ENCODE measurements at regions not wholly inside any gene's neighbourhood (a gene's known extent, or its start where the extent isn't known, plus 50 kb on each side); places are given as distances from the start of the nearest gene placed in this dataset.
"Not testable (repeated sequence)": the region's sequence is repeated elsewhere in the genome, so short reads cannot be mapped to it uniquely, and the experiment has no call there.

DNA sequence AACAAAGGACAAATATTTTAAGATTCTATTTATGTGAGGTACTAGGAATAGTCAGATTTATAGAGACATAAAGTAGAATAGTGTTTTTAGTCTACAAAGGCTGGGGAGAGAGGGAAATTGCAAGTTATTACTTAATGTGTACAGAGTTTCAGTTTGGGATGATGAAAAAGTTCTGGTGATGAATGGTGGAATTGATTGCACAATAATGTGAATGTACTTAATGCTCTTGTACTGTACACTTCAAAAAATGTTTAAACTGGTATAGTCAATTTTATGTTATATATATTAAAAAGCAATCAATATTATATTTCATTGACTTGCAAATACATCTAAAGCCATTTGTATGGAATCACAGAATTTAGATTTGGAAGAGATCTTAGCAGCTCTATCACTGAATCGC, 213.4 kb downstream of the PPP1R3A start:
- DNase-seq = no peak

DNA sequence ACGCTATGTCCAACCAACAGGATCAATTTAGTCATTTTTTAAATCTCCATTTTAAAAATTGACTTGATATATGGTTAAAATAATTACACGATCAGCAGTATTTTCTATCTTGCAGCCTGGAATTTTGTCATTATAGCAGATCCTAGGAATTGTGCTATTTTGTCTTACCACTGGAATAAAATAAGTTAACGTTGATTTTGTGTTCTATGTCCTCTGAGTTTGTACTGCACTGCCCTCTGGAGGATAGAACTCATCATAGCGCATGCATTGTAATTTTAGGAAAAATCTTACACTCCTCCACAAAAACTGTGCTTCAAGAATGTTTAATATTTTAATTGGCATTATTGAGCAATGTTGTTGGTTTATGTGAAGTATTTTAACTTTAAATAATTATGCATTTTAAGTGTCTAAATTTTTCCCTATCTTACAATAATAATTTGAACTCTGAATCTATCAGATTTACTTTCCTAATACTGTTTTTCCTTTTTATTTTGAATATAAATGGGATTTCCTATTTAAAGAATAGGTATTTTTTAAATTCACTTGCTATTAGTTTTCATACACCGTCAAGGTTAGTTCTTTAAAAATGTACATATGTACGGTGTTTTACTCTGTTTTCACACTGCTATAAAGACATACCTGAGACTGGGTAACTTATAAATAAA, 220.1 kb downstream of the PPP1R3A start:
- no peak for DNase-seq

- DNase-seq = no peak
Measured at GRCh38 chr7:113694149-113694548, 224.7 kb downstream of the PPP1R3A start.

DNA sequence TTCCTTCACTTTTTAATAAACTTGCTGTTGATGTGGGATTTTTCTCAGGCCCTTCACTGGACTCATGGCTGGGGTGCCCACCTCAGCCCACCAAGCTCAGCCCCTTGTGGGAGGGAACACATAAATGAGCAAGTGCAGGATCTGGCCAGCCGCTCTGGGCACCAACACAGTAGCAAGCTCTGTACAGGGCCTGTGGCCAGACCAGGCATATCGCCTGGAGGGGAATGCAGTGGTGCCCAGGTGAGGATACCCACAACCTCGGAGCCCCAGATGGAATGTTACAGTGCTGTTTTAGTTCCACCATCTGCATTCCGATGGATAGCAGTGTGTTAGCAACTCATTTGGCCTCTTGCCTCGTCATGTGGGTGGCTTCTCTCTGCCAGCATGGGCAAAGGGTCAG, 234.6 kb downstream of the PPP1R3A start:
- DNase-seq = no peak

- DNase-seq = no peak
Measured at GRCh38 chr7:113677811-113678210, 241.0 kb downstream of the PPP1R3A start.

- DNase-seq = no peak
Measured at GRCh38 chr7:113664867-113665266, 253.9 kb downstream of the PPP1R3A start.

DNA sequence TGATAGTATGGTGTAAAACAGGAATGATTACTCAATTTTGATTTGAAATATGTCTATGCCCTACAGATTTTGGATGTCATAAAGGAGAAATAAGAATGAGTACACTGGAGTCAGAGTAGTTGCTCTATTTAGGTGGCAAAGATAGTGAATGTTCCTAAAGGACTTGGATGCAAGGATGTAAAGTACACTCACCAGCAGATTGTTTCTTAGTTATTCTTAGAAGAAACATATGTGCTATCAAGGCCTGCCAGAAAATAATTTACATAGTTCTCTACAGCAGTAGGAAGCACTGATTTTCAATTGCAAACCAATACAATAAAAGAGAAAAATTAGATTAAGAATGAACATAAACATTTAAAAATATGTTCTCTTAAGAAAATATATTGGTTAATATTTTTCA, 259.4 kb downstream of the PPP1R3A start:
- no peak for DNase-seq

GRCh38 chr7:113657603-113658002, 261.2 kb downstream of the PPP1R3A start:
- DNase-seq = no peak

- DNase-seq = no peak
Measured at GRCh38 chr7:113652501-113652900, 266.3 kb downstream of the PPP1R3A start.

DNA sequence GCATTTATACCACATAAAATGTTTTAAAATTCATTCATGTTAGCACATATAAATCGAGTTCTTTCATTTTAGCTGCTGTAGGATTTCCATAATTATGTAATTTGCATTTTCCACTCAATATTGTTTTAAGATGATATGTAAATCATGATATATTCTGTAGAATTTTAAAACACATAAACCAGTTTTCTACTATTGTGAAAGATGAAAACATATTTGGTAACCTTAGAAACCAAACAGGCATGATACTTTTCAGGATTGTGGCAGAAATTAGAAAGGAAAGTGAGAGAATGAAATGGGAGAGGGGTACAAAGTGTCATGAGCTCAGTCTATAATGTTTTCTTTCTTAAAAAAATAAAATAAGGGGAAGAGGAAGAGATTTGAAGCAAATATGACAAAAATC, 269.3 kb downstream of the PPP1R3A start:
- DNase-seq = no peak

DNA sequence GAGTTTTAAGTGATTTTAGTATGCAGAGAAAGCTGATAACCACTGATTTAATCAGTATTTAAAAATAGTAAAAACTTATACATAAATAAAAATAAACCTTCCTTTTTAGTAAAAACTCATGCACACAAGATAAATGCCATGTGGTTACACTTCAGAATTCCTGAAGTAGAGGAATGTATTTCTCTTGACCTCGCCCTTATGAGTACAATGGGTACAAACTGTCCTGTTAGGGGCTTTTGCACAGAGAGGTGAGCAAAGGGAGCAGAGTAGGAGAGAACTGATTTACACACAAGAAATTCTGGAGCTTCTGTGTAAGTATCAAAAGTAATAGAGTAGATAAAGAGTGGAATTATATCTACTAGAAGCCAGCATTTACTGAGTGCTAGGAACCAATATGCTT, 279.6 kb downstream of the PPP1R3A start:
- no peak for DNase-seq

DNA sequence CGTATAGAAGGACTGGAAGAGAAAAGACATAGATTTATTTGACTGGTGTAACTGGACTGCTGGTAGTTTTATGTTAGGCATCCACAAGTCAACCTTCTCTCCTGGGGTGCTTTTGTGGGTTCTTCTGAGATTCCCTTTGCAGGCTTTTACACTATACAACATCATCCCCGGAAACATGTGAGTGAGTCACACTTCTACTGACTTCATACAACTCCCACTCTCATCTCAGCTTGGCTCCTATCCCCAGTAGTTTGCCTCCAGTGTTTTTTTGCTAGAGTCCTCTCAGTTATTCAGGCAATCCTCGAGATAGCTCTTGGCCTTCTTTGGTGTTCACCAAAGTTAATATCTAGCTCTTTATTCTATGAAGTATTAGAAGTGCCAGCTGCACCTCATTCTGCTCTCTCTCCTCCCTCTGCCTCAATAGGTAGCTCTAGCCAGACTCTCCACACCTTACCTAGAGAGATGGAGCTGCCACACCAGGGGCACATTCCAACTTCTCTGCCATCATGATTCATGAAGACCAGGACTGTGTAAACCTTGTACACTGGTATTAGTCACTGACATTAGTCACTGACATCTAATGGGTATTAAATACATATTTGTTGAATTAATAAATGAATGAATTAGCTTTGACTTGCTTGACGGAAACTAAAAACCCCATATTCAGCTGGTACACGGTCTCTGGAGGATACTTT, 281.9 kb downstream of the PPP1R3A start:
- no peak for DNase-seq

DNA sequence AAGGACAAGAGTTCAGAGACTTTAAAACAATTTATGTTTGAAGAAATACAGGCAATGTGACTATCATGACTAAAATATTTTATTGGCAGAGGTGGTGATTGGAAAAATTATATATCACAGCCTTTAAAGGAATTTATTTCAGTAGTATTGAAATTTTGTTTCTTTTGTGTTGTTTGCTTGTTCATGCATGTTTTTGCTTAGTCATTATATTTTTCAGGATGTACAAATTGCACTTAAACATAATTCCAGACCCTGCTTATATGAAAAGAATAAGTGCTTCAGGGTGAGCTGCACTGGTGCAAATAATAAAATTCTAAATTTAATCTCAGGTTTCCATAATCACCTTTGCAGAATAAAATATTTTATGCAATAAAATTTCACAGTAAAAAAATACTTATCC, 283.3 kb downstream of the PPP1R3A start:
- no peak for DNase-seq

- no peak for DNase-seq
Measured at GRCh38 chr7:113633073-113633472, 285.7 kb downstream of the PPP1R3A start.

- no peak for DNase-seq
Measured at GRCh38 chr7:113628948-113629847, 289.6 kb downstream of the PPP1R3A start.

GRCh38 chr7:113625494-113626102, 293.2 kb downstream of the PPP1R3A start:
- DNase-seq = no peak

DNA sequence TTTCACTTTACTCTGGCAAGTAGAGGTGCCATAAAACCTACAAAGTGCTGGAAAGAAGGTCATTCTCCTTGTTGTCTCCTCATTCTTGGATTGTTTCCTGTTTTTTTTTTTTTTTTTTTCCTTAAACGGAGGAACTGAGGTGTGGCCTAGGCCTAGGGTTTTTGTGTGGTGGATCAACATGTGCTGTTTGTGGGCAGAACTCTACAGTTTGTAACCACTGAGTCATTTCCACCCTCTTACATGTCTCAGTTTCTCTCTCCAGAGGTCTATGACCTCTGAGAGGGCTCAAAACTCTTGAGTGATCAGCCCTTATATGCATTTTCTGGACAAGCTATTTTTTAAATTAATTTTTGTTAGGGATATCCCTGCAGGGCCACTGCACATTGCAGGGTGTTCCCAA, 296.0 kb downstream of the PPP1R3A start:
- DNase-seq = no peak

DNA sequence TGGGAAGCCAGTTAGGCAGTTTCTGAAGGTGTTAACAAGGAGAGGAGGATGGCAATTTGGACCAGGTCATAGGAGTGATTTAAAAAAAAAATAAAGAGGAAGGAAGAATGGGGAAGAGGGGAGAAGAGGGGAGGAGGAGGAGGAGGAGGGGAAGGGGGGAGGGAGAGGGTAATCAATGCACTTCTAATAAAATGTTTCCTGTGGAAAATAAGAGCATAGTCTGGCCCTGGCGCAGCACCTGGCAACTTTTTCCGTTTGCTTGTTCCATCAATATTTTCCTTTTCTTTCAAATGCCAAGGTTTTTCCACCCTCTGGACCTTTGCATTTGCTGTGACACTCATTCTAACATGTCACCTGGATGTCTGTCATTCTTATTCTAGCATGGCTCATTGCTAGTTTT, 308.2 kb downstream of the PPP1R3A start:
- DNase-seq = no peak

DNA sequence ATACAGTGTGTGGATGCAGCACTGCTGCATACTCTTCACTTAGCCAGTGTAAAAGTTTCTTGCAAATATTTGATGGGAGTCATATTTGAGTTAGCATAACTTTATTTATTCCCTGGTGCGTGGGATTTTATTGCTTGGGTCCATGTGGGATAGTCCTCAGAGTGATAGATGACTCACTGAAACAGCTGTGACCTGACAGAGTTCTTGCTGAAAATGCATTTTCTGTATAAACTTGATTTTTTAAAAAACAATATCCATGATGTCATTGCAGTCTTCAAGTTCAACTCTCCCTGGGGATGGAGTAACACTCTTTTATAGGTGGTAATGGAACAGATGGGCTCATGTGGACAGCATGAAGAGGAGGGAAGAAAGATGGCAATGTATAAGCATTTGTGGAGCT, 310.0 kb downstream of the PPP1R3A start:
- DNase-seq = no peak

GRCh38 chr7:113606325-113606724, 312.5 kb downstream of the PPP1R3A start:
- no peak for DNase-seq

DNA sequence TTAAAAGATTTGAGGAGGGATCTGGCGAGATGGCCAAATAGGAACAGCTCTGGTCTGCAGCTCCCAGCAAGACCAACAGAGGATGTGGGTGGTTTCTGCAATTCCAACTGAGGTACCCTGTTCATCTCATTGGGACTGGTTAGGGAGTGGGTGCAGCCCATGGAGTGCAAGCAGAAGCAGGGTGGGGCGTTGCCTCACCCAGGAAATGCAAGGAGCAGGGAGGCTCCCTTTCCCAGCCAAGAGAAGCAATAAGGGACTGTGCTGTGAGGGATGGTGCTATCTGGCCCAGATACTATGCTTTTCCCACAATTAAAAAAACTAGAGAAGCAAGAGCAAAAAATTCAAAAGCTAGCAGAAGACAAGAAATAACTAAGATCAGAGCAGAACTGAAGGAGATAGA, 318.4 kb downstream of the PPP1R3A start:
- not testable (repeated sequence) for DNase-seq

- DNase-seq = not testable (repeated sequence)
Measured at GRCh38 chr7:113593455-113593854, 325.4 kb downstream of the PPP1R3A start.

- not testable (repeated sequence) for DNase-seq
Measured at GRCh38 chr7:113592924-113593323, 325.9 kb downstream of the PPP1R3A start.

All from femur (tissue), 1 donor.